ENCODE measurements at regions not wholly inside any gene's neighbourhood (a gene's known extent, or its start where the extent isn't known, plus 50 kb on each side); places are given as distances from the start of the nearest gene placed in this dataset.
"Not testable (repeated sequence)": the region's sequence is repeated elsewhere in the genome, so short reads cannot be mapped to it uniquely, and the experiment has no call there.

- no peak for DNase-seq (ENCODE audit: extremely low spot score, unreplicated experiment)
- no peaks in the 10 kb centered on the region for H3K9me3 Mint-ChIP-seq
- H3K4me3 Mint-ChIP-seq: no peak overlapping the region
- no peaks in the 10 kb centered on the region for H3K36me3 Mint-ChIP-seq
- no peak overlapping the region for H3K27ac Mint-ChIP-seq
- TF ChIP-seq CTCF (conservative IDR thresholded peaks at IDR 0.05): no peak
- no peaks in the 10 kb centered on the region for H3K27me3 Mint-ChIP-seq
- H3K4me1 Mint-ChIP-seq (ENCODE audit: unreplicated experiment): no peaks in the 10 kb centered on the region
Measured at GRCh38 chr11:41533761-41534160, 74.3 kb upstream of the LRRC4C start.

GRCh38 chr11:41534391-41534790 lies 74.9 kb upstream of the LRRC4C start:
- Mint-ChIP-seq H3K9me3 (no peaks in the 10 kb centered on the region), H3K4me1 (ENCODE audit: unreplicated experiment) (no peaks in the 10 kb centered on the region), H3K27ac (no peak overlapping the region), H3K27me3 (no peaks in the 10 kb centered on the region), H3K4me3 (no peak overlapping the region), H3K36me3 (no peaks in the 10 kb centered on the region)
- no peak for TF ChIP-seq CTCF (conservative IDR thresholded peaks at IDR 0.05)
- DNase-seq (ENCODE audit: extremely low spot score, unreplicated experiment): no peak

- H3K27me3 Mint-ChIP-seq: no peaks in the 10 kb centered on the region
- H3K27ac Mint-ChIP-seq: no peak overlapping the region
- TF ChIP-seq CTCF (conservative IDR thresholded peaks at IDR 0.05): no peak
Measured at GRCh38 chr11:41534861-41535260, 75.4 kb upstream of the LRRC4C start.

GRCh38 chr11:41536021-41536568 lies 76.6 kb upstream of the LRRC4C start:
- Mint-ChIP-seq H3K27me3 (no peaks in the 10 kb centered on the region), H3K36me3 (no peaks in the 10 kb centered on the region), H3K4me3 (no peak overlapping the region), H3K9me3 (no peaks in the 10 kb centered on the region), H3K27ac (no peak overlapping the region), H3K4me1 (ENCODE audit: unreplicated experiment) (no peaks in the 10 kb centered on the region)
- no peak for TF ChIP-seq CTCF (conservative IDR thresholded peaks at IDR 0.05)
- DNase-seq (ENCODE audit: extremely low spot score, unreplicated experiment): no peak

More at GRCh38 chr11:41534861-41535260, 75.4 kb upstream of the LRRC4C start:
- no peaks in the 10 kb centered on the region for H3K9me3 Mint-ChIP-seq
- no peaks in the 10 kb centered on the region for H3K36me3 Mint-ChIP-seq
- DNase-seq (ENCODE audit: extremely low spot score, unreplicated experiment): no peak
- no peaks in the 10 kb centered on the region for H3K4me1 Mint-ChIP-seq (ENCODE audit: unreplicated experiment)
- no peak overlapping the region for H3K4me3 Mint-ChIP-seq

GRCh38 chr11:41544902-41545301 lies 85.5 kb upstream of the LRRC4C start:
- H3K27me3 Mint-ChIP-seq; H3K27ac Mint-ChIP-seq; H3K4me3 Mint-ChIP-seq; H3K4me1 Mint-ChIP-seq (ENCODE audit: unreplicated experiment); H3K36me3 Mint-ChIP-seq; H3K9me3 Mint-ChIP-seq; DNase-seq (ENCODE audit: extremely low spot score, unreplicated experiment): not testable (repeated sequence)

- DNase-seq (ENCODE audit: extremely low spot score, unreplicated experiment): no peak
- no peak overlapping the region for H3K4me3 Mint-ChIP-seq
- no peaks in the 10 kb centered on the region for H3K27me3 Mint-ChIP-seq
- H3K27ac Mint-ChIP-seq: no peak overlapping the region
- no peaks in the 10 kb centered on the region for H3K36me3 Mint-ChIP-seq
- H3K4me1 Mint-ChIP-seq (ENCODE audit: unreplicated experiment): peaks cover 5% of the 10 kb centered on the region
- no peaks in the 10 kb centered on the region for H3K9me3 Mint-ChIP-seq
- no peak for TF ChIP-seq CTCF (conservative IDR thresholded peaks at IDR 0.05)
Measured at GRCh38 chr11:41578421-41579051, 119.1 kb upstream of the LRRC4C start.
